ENCODE measurements at regions not wholly inside any gene's neighbourhood (a gene's known extent, or its start where the extent isn't known, plus 50 kb on each side); places are given as distances from the start of the nearest gene placed in this dataset.
"Not testable (repeated sequence)": the region's sequence is repeated elsewhere in the genome, so short reads cannot be mapped to it uniquely, and the experiment has no call there.

GRCh38 chr11:90294526-90294925 is 71.7 kb upstream of the CHORDC1 start:
- DNase-seq (ENCODE audit: extremely low read depth, low read depth): no peak

GRCh38 chr11:90294091-90294490 is 71.2 kb upstream of the CHORDC1 start:
- DNase-seq (ENCODE audit: extremely low read depth, low read depth): no peak

GRCh38 chr11:90288212-90288821 is 65.5 kb upstream of the CHORDC1 start:
- DNase-seq (ENCODE audit: extremely low read depth, low read depth): no peak

- DNase-seq (ENCODE audit: extremely low read depth, low read depth): no peak
These were observed 63.8 kb upstream of the CHORDC1 start for GRCh38 chr11:90286640-90287039.

GRCh38 chr11:90284171-90284570 is 61.3 kb upstream of the CHORDC1 start:
- DNase-seq (ENCODE audit: extremely low read depth, low read depth): no peak

GRCh38 chr11:90282551-90283071 is 59.8 kb upstream of the CHORDC1 start:
- DNase-seq (ENCODE audit: extremely low read depth, low read depth): not testable (repeated sequence)

- no peak for DNase-seq (ENCODE audit: extremely low read depth, low read depth)
These were observed 51.5 kb upstream of the CHORDC1 start for GRCh38 chr11:90274362-90274761.

Small RNAs in the stretch of these regions (small RNA-seq; reads per million reads assigned to genes)
- gene AP001002.3: 0 reads per million in 2 experiments
- gene MIR1261: 0 reads per million in 2 experiments
- gene MIR4490: 0 reads per million in 2 experiments

Data from NCI-H460 (cell line).